IPS-18c (cell line): ENCODE measurements at regions not wholly inside any gene's neighbourhood (a gene's known extent, or its start where the extent isn't known, plus 50 kb on each side); places are given as distances from the start of the nearest gene placed in this dataset.

Experiments used
- H3K4me3 ChIP-seq: 2 replicates; pipeline ENCODE4 v1.7.0; 2013; ENCODE audit warnings: low read depth, mild to moderate bottlenecking, low read length, moderate library complexity; ENCODE audit not compliant: insufficient read depth
- H3K9me3 ChIP-seq: one replicate; pipeline ENCODE4 v1.6.1; 2013; ENCODE audit warnings: mild to moderate bottlenecking, low read length, moderate library complexity; ENCODE audit not compliant: control insufficient read depth, insufficient read depth

- Histone ChIP-seq H3K9me3 (no peaks in the 10 kb centered on the region), H3K4me3 (no peak overlapping the region)
Measured at GRCh38 chr1:63068626-63069025, 253.7 kb upstream of the FOXD3 start.

GRCh38 chr1:63069214-63069613 lies 253.2 kb upstream of the FOXD3 start:
- Histone ChIP-seq H3K9me3 (no peaks in the 10 kb centered on the region), H3K4me3 (no peak overlapping the region)

DNA sequence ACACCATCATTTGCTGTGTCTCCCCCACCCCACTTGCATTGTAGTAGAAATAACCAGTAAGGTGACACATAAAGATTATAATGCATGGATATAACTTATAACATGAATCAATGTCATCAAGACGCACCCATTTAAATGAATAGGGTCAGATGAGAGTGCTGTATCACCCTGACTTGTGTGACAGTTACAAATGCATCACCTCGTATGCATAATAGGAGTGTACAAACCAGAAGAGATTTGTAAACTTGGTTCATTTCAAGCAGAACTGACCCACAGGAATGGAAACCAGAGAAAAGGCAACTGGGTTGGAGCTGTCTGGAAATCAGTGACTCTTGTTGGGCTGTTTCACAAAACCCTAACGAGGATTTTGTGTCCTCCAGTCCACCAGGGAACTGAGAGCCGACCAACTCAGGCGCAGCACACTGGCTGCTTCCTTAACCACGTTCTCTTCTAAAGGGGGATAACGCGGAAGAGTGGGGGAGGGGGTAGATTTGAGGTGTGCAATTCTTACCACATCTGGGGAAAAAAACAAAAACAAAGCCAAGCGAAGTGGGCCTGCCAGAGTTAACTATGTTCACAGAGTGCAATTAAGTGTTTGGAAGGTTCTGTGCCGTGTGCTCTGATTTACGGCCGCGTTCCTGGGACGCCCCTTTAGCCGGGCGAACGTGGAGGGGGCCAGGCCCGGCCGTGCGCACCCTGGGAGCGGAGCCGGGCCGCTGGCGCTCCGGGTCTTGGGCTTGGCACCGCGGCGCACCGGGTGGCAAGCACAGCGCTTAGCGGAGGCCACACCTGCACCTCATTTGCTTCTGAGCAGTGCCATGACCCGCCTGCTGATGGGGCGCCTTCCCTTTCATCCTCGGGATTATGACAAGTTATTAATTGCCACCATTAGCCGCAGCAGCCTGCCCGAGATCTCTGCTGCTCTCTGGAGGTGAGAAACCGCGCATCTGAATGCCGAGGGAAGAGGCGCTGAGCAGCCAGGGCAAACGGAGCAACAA lies 248.8 kb upstream of the FOXD3 start:
- no peaks in the 10 kb centered on the region for H3K9me3 ChIP-seq
- H3K4me3 ChIP-seq: peak overlapping the region; percentile 39

GRCh38 chr1:63074321-63074720 lies 248.0 kb upstream of the FOXD3 start:
- no peaks in the 10 kb centered on the region for H3K9me3 ChIP-seq
- peak overlapping the region; percentile 39; the same call in 1 of the 2 replicates for H3K4me3 ChIP-seq

- no peaks in the 10 kb centered on the region for H3K9me3 ChIP-seq
- H3K4me3 ChIP-seq: no peak overlapping the region
Measured at GRCh38 chr1:63082766-63083165, 239.6 kb upstream of the FOXD3 start.

DNA sequence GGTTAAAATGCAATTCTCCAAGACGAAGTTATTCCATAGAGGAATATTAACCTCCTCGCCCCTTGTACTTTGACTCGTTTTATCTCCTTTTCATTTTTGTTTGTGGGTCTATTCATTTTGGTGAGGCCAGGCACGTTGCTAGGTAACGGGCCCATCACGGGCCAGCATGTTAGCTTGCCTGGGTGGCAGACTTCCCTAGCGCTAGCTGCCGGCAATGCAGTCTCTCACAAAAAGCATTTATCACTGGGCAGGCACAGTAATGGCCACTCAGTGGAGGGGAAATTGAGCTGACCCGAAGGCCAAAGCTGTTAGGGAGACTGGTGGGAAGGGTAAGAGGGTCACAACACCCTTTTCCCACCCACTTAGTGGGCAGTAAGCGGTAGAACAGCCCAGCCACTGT lies 234.4 kb upstream of the FOXD3 start:
- Histone ChIP-seq H3K4me3 (no peak overlapping the region), H3K9me3 (no peaks in the 10 kb centered on the region)

GRCh38 chr1:63099188-63099587 lies 223.2 kb upstream of the FOXD3 start:
- peaks cover 2% of the 10 kb centered on the region for H3K9me3 ChIP-seq
- no peak overlapping the region for H3K4me3 ChIP-seq

DNA sequence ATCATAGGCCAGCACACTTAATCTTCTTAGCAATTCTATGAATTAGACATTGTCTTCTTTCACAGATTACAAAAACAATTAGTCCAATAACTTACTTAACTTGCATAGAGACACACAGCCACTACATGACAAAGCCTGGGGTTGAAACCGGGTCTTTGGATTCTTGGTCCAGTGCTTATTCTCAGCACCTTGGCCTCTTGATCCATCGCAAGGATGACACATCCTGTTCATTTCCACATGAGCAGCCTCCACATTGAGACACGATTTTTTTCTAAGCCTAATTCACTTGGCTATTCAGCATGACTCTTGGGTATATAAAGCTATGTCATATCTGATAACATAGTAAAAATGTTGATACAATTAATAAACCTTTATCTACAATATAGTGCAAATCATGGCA lies 221.0 kb upstream of the FOXD3 start:
- H3K4me3 ChIP-seq: no peak overlapping the region

GRCh38 chr1:63103682-63104081 lies 218.7 kb upstream of the FOXD3 start:
- Histone ChIP-seq H3K4me3 (no peak overlapping the region), H3K9me3 (peaks cover 2% of the 10 kb centered on the region)

More for the DNA sequence above, 221.0 kb upstream of the FOXD3 start:
- H3K9me3 ChIP-seq: peaks cover 2% of the 10 kb centered on the region

- Histone ChIP-seq H3K9me3 (no peaks in the 10 kb centered on the region), H3K4me3 (no peak overlapping the region)
Measured at GRCh38 chr1:63107066-63107465, 215.3 kb upstream of the FOXD3 start.

GRCh38 chr1:63108206-63108605 lies 214.2 kb upstream of the FOXD3 start:
- Histone ChIP-seq H3K9me3 (no peaks in the 10 kb centered on the region), H3K4me3 (no peak overlapping the region)

GRCh38 chr1:63112155-63112900 lies 210.0 kb upstream of the FOXD3 start:
- H3K4me3 ChIP-seq: no peak overlapping the region
- H3K9me3 ChIP-seq: no peaks in the 10 kb centered on the region

DNA sequence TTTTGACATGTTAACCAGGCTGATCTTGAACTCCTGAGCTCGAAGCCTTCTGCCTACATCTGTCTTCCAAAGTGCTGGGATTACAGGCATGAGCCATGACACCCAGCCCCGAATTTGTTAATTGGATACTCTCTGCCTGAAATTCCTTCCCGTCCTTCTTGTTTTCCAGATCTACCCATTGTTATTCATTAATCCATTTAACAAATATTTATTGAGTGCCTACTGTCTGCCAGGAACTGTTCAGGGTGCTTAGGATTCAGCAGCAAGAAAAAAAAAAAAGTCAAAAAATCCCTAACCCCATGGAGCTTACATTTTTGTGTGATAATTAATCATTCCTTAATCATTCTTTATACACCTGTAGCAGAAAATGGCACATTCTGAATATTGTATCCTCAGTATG lies 206.8 kb upstream of the FOXD3 start:
- no peaks in the 10 kb centered on the region for H3K9me3 ChIP-seq
- H3K4me3 ChIP-seq: no peak overlapping the region

- H3K9me3 ChIP-seq: no peaks in the 10 kb centered on the region
- H3K4me3 ChIP-seq: no peak overlapping the region
Measured at GRCh38 chr1:63116016-63116415, 206.4 kb upstream of the FOXD3 start.

DNA sequence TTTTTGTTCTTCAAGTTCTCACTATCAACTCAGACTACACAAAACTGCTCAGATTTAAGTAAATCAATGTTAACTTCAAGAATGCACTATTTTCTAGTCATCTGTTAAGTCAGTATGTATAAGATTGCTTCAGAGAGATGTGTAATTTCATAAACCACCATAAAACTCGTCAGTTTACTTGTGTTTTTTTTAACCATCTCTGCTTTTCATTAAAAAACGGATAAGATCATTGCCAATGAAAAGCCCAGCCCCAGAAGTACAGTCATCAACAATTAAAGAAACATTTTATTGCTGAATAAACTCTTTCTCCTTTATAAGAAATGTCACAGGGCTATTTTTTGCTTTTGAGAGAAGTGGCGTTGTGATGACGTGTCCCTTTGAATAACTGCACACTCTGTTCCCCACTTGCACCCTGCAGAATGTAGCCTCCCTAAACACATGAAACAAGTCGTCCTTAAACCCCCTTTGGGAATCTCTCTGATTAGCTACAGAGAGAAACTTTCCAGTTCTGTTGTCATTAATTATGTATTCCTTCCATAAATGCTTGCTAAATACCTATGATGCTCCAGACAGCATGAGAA lies 202.7 kb upstream of the FOXD3 start:
- Histone ChIP-seq H3K4me3 (no peak overlapping the region), H3K9me3 (no peaks in the 10 kb centered on the region)

GRCh38 chr1:63122079-63122478 lies 200.3 kb upstream of the FOXD3 start:
- Histone ChIP-seq H3K4me3 (no peak overlapping the region), H3K9me3 (no peaks in the 10 kb centered on the region)

- no peaks in the 10 kb centered on the region for H3K9me3 ChIP-seq
- H3K4me3 ChIP-seq: no peak overlapping the region
Measured at GRCh38 chr1:63124666-63125191, 197.6 kb upstream of the FOXD3 start.
